NCI-H1436 (cell line): ENCODE measurements at regions not wholly inside any gene's neighbourhood (a gene's known extent, or its start where the extent isn't known, plus 50 kb on each side); places are given as distances from the start of the nearest gene placed in this dataset.
"Not testable (repeated sequence)": the region's sequence is repeated elsewhere in the genome, so short reads cannot be mapped to it uniquely, and the experiment has no call there.

ENCODE experiments used
- DNase-seq: peaks from one replicate; lab custom pipeline; 2025; lab: John Stamatoyannopoulos, UW

DNA sequence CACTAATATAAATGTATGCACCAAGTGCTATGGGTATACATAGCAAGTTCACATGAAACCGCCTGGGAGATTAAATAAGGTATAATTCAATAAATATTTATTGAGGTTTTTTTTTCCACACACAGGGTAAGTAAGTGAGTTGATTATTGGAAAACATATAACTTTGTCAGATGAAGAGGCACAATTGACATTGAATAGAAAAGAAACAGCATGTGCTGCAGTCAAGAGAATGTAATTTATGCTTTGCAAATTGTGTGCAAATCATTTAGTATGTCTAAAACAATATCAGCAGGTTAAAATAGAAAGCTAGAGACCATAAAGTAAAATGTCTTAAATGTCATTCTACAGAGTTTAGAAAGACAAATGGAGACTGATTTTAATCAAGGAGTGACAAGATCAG lies 560.0 kb downstream of the AMY1C start:
- DNase-seq = no peak

DNA sequence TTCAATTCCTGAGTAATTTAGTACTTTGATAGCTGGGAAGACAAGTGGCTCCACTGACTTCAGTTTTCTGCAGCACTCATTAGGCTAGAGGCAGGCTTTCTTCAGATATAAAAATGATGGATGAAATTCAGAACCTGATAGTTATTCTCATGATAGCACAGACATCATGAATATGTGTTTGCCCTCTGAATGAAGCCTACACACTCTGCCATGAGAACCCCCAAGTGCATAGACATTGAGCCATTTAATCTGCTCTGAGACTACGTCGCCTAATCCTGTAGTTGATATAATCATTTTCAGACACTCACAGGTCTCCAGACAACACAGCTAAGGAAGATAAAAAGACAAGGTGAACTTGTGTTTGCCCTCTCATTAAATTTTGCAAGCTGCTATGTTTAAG lies 566.1 kb downstream of the AMY1C start:
- no peak for DNase-seq

DNA sequence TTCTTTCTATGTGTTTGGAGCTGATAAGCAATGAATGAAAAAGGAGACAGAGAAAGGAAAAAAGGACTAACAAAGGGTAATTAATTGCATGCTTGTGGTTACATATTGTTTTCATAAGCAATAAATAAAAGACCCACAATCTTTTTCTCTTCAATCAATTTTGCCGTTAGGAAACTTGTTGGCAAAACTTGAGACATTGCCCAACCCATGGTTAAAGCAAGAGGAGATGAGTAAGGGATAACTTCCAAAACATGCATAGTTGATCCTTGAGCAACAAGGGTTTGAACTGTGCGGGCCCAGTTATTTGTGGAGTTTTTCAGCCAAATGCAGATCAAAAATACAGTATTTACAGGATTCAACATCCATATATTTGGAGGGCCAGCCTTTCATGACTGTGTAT lies 572.4 kb downstream of the AMY1C start:
- no peak for DNase-seq

DNA sequence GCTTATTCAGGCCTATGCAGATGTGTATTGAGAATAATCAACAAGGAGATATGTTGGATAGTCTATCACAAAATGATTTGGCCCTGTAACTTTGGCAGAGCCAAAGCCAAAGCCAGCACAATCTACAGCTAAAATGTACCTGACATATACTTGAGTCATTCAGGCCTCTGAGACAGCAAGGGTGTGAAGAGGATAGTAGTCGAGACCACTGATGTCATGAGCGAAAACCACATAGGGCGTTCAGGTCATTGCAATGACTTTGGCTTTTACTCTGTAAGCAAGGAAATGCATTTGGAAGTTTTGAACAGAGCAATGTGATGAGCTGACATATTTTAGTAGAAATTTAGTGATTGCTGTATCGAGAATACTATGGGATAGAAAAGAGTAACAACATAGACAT lies 579.6 kb downstream of the AMY1C start:
- DNase-seq = no peak

DNA sequence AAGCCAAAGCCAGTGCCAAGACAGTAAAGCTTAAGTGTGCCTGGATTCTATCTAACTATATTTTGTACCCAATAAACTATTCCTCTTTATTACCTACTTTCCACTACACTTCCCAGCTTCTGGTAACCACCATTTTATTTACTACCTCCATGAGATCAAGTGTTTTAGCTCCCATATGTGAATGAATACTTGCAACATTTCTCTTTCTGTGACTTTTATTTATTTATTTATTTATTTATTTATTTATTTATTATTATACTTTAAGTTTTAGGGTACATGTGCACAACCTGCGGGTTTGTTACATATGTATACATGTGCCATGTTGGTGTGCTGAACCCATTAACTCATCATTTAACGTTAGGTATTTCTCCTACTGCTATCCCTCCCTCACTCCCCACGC lies 582.1 kb downstream of the AMY1C start:
- no peak for DNase-seq

DNA sequence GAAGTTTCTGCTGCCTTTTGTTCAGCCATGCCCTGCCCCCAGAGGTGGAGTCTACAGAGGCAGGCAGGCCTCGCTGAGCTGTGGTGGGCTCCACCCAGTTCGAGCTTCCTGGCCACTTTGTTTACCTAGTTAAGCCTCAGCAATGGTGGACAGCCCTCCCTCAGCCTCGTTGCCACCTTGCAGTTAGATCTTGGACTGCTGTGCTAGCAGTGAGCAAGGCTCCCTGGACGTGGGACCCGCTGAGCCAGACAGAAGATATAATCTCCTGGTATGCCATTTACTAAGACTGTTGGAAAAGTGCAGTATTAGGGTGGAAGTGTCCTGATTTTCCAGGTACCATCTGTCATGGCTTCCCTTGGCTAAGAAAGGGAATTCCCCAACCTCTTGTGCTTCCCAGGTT lies 588.2 kb downstream of the AMY1C start:
- not testable (repeated sequence) for DNase-seq

DNA sequence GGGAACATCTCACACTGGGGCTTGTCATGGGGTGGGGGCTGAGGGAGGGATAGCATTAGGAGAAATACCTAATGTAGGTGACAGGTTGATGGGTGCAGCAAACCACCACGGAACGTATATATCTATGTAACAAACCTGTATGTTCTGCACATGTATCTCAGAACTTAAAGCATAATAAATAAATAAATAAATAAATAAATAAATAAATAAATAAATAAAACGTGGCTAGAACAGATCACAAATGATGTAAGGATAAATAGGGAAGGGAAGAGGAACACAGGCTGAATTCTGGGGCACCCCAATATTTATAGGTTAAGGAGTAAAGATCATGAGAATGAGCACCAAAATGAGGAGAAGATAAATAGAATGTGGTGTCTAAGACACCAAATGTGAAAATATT lies 592.2 kb downstream of the AMY1C start:
- DNase-seq = no peak

DNA sequence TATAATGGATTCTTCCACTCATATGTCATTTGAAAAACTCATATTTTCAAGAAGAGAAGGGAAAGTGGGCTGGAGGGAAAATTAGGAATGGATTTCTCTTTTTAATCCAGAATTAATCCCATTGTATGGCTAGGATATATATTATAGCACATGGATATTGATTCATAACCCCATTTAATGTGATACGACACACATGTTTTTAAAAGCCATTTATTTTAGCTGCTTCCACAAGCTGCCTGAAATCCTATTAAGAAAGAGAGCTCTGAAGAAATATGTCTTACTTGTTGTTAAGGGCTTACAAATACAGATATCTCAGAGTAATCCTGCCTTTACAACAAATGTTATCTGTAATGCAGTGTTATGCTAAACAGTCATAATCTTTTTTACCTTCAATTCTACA lies 598.6 kb downstream of the AMY1C start:
- no peak for DNase-seq

DNA sequence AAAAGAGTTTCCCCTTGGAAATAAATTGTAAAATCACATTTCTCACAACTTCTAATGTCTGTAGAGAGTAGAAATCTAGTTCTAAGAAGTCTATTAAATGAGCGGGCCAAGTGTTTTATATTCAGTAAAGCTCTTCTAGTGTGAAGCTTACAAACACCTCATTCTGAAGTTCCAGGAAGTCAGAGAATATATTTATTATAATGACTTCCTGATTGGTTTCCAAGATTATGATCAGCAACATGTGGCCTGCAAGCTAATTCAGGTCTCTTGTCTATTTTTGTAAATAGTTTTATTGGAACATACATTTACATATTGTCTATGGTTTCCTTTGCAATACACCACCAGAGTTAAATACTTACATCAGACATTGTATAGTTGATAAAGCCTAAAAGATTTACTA lies 603.9 kb downstream of the AMY1C start:
- no peak for DNase-seq

DNA sequence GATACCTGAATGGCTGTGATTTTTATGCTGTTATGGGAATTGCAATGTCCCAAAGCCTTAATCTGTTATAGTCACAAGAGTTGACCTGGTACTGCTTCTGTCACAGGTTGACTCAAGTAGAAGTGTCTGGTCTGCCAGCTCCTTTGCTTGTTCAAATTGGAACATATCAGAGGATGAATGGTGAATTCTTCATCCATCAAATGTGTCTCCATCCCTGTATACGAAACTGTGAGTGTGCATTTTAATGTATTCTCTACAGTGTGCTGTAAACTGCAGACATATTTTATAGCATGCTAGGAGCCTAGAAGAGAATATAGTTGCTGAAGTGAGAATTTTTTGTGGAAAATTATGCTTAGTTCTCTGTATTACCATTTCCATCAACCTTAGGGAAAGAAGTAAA lies 608.4 kb downstream of the AMY1C start:
- no peak for DNase-seq

DNA sequence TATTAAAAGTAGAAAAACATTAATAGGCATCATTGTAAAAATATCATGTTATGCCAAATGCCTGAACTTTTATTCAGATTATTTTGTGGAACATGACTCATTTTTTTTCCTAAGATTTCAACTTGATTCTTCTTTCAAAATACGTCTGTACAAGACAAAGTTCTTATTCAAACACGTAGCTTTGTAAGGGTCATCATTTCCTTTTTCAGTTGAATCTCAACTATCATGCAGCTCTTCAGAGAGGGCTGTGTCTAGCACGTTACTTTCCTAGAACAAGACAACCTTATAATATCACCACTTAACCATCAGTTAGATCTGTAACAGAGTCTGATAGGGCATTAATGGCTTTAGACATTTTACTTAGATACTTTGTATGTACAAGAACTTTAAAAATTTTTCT lies 608.9 kb downstream of the AMY1C start:
- DNase-seq = no peak

DNA sequence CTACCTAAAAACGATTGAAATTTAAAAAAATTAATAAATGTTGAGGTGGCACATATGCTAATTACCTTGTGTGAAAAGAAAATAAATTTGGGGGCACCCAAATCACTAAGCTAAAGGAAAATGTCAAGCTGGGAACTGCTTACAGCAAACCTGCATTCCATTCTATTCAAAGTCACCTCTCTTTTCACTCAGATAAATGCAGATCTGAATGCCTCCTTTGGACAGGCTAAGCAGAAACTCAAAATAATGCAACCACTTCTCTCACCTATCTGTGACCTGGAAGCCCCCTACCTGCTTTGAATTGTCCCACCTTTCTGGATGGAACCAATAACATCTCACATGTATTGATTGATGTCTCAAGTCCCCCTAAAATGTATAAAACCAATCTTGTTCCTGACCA lies 628.7 kb downstream of the AMY1C start:
- no peak for DNase-seq

DNA sequence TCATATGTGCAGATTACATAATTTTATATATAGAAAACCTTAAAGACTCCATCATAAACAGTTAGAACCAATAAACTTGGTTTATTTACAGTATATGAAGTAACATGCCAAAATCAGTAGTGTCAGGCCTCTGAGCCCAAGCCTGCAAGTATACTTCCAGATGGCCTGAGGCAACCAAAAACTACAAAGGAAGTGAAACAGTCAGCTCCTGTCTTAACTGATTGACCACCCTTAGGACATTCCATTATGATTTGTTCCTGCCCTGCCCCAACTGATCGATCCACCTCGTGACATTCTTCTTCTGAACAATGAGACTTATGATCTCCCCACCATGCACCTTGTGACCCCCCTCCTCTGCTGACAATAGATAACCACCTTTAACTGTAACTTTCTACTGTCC lies 630.3 kb downstream of the AMY1C start:
- DNase-seq = no peak

DNA sequence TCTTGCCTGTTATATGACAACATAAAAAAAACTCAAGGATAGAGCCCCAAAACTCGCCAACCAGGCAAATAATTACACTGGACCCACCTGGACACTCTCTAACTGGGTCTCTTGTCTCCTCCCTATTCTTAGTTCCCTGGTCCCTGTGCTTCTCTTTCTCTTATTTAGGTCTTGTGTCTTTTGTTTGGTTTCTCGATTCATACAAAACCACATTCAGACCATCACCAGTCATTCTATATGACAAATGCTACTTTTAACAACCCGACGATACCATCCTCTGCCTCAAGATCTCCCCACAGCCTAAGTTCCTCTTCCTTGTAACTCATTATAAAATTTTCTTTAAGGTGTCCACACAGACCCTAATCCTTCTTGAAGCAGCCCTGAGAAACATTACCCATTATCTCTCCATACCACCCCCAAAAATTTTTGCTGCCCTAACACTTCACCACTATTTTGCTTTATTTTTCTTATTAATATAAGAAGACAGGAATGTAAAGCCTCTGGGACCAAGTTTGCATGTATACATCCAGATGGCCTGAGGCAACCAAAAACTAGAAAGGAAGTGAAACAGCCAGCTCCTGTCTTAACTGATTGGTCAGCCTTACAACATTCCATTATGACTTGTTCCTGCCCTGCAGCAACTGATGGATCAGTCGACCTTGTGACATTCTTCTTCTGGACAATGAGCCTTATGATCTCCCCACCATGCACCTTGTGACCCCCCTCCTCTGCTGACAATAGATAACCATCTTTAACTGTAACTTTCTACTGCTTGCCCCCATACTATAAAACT lies 638.2 kb downstream of the AMY1C start:
- DNase-seq = no peak

DNA sequence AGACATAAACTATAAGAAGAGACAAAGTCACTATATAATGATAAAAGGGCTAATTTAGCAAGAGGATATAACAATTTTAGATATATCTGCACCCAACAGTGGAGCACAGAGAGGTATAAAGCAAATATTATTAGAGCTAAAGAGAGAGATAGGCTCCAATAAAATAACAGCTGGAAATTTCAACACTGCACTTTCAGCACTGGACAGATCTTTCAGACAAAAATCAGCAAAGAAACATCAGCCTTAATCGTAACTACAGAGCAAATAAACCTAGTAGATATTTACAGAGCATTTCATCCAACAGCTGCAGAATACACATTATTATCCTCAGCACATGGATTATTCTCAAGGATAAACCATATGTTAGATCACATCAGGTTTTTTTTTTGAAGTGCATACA lies 642.9 kb downstream of the AMY1C start:
- DNase-seq = no peak

DNA sequence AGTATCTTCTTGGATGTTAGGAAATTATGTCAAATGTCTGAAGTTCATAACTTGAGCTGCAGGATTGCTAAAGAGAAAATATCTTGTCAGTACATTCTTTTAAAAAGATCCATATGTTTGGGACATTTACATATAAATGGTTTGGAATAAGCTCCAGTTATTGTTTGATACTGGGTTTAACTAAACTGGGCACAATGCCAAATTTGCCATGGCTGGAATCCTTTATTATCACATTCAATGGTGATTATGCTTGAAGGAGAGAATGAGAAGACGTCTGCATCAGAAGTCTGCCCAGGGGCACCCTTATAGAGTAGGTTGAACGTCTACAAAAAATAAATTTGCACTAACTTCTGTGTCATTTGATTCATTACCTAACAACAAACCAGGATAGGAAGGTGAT lies 652.5 kb downstream of the AMY1C start:
- peak; percentile 46 for DNase-seq

DNA sequence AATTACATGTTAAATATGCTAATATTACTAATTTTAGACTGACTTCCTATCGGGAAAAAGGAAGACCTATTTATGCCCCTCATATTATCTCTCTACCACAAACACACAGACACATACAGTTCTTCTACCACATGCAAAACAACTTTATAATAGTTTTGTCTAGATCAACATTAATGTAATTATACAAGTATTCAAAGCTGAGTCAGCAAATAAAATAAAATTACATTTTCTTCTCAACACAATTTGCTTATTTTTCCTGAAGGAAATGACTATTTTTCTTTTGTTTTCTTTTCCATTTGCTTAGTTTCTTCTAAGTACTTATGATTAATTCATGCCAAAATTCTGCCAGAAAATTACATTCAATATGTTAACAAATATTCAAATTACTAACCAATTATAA lies 654.2 kb downstream of the AMY1C start:
- DNase-seq = no peak

DNA sequence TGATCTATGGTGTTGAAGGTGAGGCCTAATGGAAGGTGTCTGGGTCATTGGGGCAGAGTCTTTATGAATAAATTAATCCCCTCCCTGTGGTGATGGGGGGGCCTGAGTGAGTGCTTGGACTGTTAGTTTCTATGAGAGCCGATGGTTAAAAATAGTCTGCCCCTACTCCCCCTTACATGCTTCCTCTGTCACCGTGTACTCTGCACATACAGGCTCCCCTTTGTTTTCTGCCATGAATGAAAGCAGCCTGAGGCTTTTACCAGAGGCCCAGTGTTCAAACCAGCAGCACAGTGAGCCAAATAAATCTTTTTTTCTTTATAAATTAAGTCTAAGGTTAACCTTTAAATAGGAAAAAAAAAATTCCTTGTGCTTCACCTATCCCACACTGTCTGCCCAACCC lies 657.0 kb downstream of the AMY1C start:
- DNase-seq = no peak

DNA sequence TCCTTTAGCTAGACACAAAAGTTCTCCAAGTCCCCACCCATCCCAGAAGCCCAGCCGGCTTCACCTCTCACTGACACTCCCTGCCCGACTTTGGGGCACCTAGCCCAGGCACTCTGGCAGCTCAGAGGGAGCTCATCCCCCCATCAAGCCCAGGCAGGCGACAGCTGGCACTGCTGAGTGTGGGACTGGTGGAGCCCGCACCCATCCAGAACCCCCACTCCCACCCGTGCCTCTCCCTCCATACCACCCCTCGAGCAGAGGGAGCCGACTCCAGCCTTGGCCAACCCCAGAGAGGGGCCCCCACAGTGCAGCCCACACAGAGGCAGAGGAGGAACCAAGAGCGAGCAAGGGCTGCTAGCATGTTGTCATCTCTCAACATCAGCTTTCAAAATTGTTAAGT lies 658.6 kb downstream of the AMY1C start:
- no peak for DNase-seq

DNA sequence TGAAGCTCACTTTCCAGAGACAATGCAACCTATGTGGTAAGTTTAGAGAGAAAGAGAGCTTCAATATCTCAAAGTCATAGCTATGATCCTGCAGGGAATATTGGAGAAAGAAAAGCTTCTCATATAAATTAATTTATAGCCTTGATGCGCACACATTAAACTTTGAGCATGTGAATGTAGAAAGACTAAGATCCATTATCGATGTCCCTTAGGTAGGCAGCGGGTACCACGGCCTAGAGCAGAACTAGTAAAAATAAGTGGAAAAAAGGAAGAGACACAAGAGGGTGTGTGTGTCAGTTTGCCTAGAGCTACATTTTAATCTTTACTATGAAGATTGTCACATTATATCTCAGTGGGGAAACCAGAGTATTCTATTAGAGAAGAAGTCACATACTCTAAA lies 685.6 kb downstream of the AMY1C start:
- no peak for DNase-seq

DNA sequence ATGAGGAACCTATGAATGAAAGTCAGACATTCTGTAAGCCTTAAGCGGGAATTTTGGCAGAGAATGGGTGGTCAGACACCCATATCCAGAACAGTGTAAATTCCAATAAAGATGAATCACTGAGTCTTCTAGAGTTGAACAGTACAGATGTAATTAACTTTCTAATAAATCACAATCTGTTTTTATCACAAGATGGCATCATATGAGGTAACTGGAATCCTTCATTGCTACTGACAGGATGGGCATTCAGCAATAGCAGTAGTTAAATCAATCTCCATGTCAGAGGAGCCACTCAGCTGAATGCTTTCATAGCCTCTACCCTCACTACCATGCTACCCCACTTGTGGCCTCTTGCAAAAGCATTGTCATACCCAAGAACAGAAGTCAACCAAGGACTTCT lies 690.3 kb downstream of the AMY1C start:
- DNase-seq = no peak

DNA sequence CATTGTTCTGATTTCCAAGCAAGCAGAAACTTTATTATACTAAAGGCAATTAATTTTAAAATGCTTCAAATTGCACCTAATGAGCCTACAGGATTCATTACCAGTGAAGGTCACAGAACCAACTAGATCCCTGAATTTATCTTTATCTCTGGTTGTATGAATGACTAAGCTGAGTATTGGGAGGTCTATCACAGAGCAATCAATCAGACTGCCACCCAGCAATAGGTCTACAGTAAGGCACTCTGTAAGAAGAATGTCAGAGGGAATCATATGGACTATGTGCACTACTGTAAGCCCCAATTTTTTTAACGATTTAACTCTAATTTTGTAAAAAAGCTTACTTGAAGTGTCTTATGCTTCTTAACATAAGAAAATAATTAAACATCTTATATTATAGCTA lies 707.0 kb downstream of the AMY1C start:
- DNase-seq = no peak

DNA sequence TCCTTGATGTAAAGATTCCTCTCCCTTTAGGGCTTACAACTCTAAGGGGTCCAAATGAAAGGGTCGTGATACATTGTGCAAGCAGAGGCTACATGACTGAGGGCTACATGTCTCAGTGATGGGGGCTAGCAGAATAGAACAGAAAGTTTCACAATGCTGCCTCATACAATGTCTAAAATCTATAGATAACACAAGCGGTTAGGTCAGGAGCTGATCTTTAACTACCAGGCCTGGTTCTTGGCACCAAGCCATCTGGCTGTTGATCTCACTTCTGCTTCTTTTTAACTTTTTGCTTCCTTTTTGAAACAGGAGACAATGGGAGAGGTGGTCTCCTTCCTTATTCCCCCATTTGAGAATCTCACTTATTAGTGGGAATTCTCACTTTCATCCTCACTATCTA lies 710.2 kb downstream of the AMY1C start:
- no peak for DNase-seq

DNA sequence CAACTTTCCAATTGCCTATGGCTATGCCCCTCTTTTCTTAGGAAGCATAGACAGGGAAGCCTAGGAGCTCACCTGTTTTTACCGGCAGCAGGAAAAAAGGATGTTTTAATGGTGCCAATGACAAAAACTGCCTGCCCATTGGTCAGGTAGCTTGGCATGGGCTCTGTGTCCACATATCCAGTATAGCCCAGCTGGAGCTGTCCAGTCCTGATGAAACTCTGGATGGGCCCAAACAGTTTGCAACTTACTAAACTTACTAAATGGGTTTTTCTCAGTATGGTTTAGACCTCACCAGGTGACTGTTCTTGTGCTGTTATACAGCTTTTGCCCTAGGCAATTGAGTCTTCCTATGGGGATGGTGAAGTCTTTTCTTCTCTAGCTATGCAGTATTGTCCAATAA lies 711.2 kb downstream of the AMY1C start:
- no peak for DNase-seq
